SK-N-SH (cell line): ENCODE measurements at regions not wholly inside any gene's neighbourhood (a gene's known extent, or its start where the extent isn't known, plus 50 kb on each side); places are given as distances from the start of the nearest gene placed in this dataset.

Source experiments
- CTCF ChIA-PET: fragments of 300-600, 350-600 bp; formaldehyde crosslinking; extraction: SDS; loops from one replicate; lab custom pipeline; 2021; lab: Yijun Ruan, JAX
- POLR2A ChIA-PET: fragments of 350-600 bp; sonication (Branson Sonifier 250); formaldehyde crosslinking; extraction: SDS; loops from one replicate; lab custom pipeline; 2020; ENCODE audit warnings: antibody characterized with exemption, inconsistent platforms; lab: Yijun Ruan, JAX
- DNase-seq: peaks from one replicate; pipeline ENCODE4 v3.0.0; 2012
- H2AFZ ChIP-seq: fragments of 200-600 bp; sonication (generic); 2 replicates; pipeline ENCODE4 v1.8.1; 2016; ENCODE audit warnings: antibody characterized with exemption, mild to moderate bottlenecking, low read depth
- H3F3A ChIP-seq: fragments of 200-600 bp; sonication (generic); replicated peaks from 2 replicates; pipeline ENCODE3; 2016; ENCODE audit warnings: antibody characterized with exemption, mild to moderate bottlenecking; ENCODE audit not compliant: insufficient read depth
- H3K27ac ChIP-seq, 2 experiments: fragments of 200-500 bp in 1 of 2; fragments of 200-600 bp in 1 of 2; sonication (Bioruptor generic) in 1 of 2; sonication (generic), shearing (Covaris generic) in 1 of 2; 2 replicates each; pipeline versions ENCODE4 v1.5.1 to v1.6.1; 2014 to 2016; ENCODE audit warnings: low read depth in 2 of 2, inconsistent platforms in 1 of 2, low read length in 1 of 2, mild to moderate bottlenecking in 1 of 2, mixed read lengths in 1 of 2
- H3K27me3 ChIP-seq: fragments of 200-600 bp; sonication (generic), shearing (Covaris generic); 2 replicates; pipeline ENCODE4 v1.6.1; 2016; ENCODE audit warnings: mixed run types; ENCODE audit not compliant: insufficient read depth
- H3K36me3 ChIP-seq, 2 experiments: fragments of 200-500 bp in 1 of 2; fragments of 200-600 bp in 1 of 2; sonication (Bioruptor generic) in 1 of 2; sonication (generic) in 1 of 2; replicated peaks in 1 of 2; 2 replicates each; pipeline versions ENCODE3 to v1.5.1; 2014 to 2016; ENCODE audit warnings: low read length in 1 of 2, mild to moderate bottlenecking in 1 of 2; ENCODE audit not compliant: insufficient read depth in 2 of 2, control insufficient read depth in 1 of 2
- H3K4me1 ChIP-seq, 2 experiments: fragments of 200-500 bp in 1 of 2; fragments of 200-600 bp in 1 of 2; sonication (Bioruptor generic) in 1 of 2; sonication (generic), shearing (Covaris generic) in 1 of 2; 2 replicates each; pipeline versions ENCODE4 v1.5.1 to v1.6.1; 2014 to 2016; ENCODE audit warnings: low read depth in 1 of 2, low read length in 1 of 2, mixed run types in 1 of 2; ENCODE audit not compliant: insufficient read depth in 2 of 2, control insufficient read depth in 1 of 2
- H3K4me2 ChIP-seq: fragments of 200-600 bp; sonication (generic), shearing (Covaris generic); 2 replicates; pipeline ENCODE4 v1.6.1; 2017; ENCODE audit warnings: mixed run types
- H3K4me3 ChIP-seq, 2 experiments: fragments of 200-500 bp in 1 of 2; fragments of 200-600 bp in 1 of 2; sonication (Bioruptor generic) in 1 of 2; sonication (generic), shearing (Covaris generic) in 1 of 2; 2 replicates each; pipeline versions ENCODE4 v1.5.1 to v1.8.1; 2014 to 2016; ENCODE audit warnings: low read depth in 2 of 2, inconsistent platforms in 1 of 2, low read length in 1 of 2, mild to moderate bottlenecking in 1 of 2, mixed read lengths in 1 of 2, moderate library complexity in 1 of 2
- H3K79me2 ChIP-seq: fragments of 200-600 bp; sonication (generic); 2 replicates; pipeline ENCODE4 v1.8.1; 2017; ENCODE audit warnings: mild to moderate bottlenecking; ENCODE audit not compliant: insufficient read depth
- H3K9ac ChIP-seq: fragments of 200-600 bp; sonication (generic); 2 replicates; pipeline ENCODE4 v1.6.1; 2017; ENCODE audit warnings: mixed run types
- H3K9me2 ChIP-seq: fragments of 200-600 bp; sonication (generic); 2 replicates; pipeline ENCODE4 v1.6.1; 2017; ENCODE audit warnings: mixed run types
- H3K9me3 ChIP-seq: fragments of 200-600 bp; sonication (generic); 2 replicates; pipeline ENCODE4 v1.6.1; 2017; ENCODE audit warnings: mixed run types, mild to moderate bottlenecking, moderate library complexity
- H4K20me1 ChIP-seq: fragments of 200-600 bp; sonication (generic); 2 replicates; pipeline ENCODE4 v1.6.1; 2017; ENCODE audit warnings: mild to moderate bottlenecking, mixed run types; ENCODE audit not compliant: insufficient read depth
- CHD2 ChIP-seq: fragments of 150-350 bp; IDR thresholded peaks from 2 replicates; pipeline ENCODE4 v1.6.1; 2018; ENCODE audit warnings: low read length; ENCODE audit not compliant: partially characterized antibody
- CTCF ChIP-seq: fragments of 200-600 bp; sonication (generic); IDR thresholded peaks from 2 replicates; pipeline ENCODE4 v1.6.1; 2017; ENCODE audit warnings: antibody characterized with exemption, mild to moderate bottlenecking, moderate library complexity
- EZH2phosphoT487 ChIP-seq: fragments of 200-600 bp; sonication (generic); IDR thresholded peaks from 2 replicates; pipeline ENCODE4 v1.6.1; 2017; ENCODE audit warnings: low read depth, mixed run types, mild to moderate bottlenecking, antibody characterized with exemption, moderate library complexity, borderline replicate concordance
- FOSL2 ChIP-seq: IDR thresholded peaks from 2 replicates; pipeline ENCODE4 v1.4.0; 2012; ENCODE audit warnings: low read depth, mild to moderate bottlenecking, moderate library complexity, borderline replicate concordance
- FOXM1 ChIP-seq: IDR thresholded peaks from 2 replicates; pipeline ENCODE4 v1.4.0; 2012; ENCODE audit warnings: low read depth, mild to moderate bottlenecking
- GABPA ChIP-seq: IDR thresholded peaks from 2 replicates; pipeline ENCODE4 v1.4.0; 2012; ENCODE audit warnings: low read depth, mild to moderate bottlenecking
- GATA2 ChIP-seq: sonication (generic); formaldehyde crosslinking; IDR thresholded peaks from 2 replicates; pipeline ENCODE4 v1.5.0; 2020; ENCODE audit warnings: mild to moderate bottlenecking, missing genetic modification reagents
- MAX ChIP-seq: IDR thresholded peaks from 2 replicates; pipeline ENCODE4 v1.4.0; 2012; ENCODE audit warnings: low read depth
- NFIC ChIP-seq: IDR thresholded peaks from 2 replicates; pipeline ENCODE4 v1.4.0; 2012; ENCODE audit warnings: borderline replicate concordance
- NRF1 ChIP-seq: IDR thresholded peaks from 2 replicates; pipeline ENCODE4 v1.6.1; 2012; ENCODE audit warnings: low read depth, mild to moderate bottlenecking, low read length
- PBX3 ChIP-seq: IDR thresholded peaks from 2 replicates; pipeline ENCODE4; 2012
- POLR2AphosphoS5 ChIP-seq: IDR thresholded peaks from 2 replicates; pipeline ENCODE4 v1.6.1; 2012; ENCODE audit warnings: low read depth, low read length
- RAD21 ChIP-seq: IDR thresholded peaks from 2 replicates; pipeline ENCODE4 v1.6.1; 2012; ENCODE audit warnings: mild to moderate bottlenecking, low read length
- RFX5 ChIP-seq: IDR thresholded peaks from 2 replicates; pipeline ENCODE4 v1.6.1; 2012; ENCODE audit warnings: mild to moderate bottlenecking, improper control_type of control experiment, low read length
- SIN3A ChIP-seq: IDR thresholded peaks from 2 replicates; pipeline ENCODE4 v1.6.1; 2012; ENCODE audit warnings: low read depth, mild to moderate bottlenecking, low read length, moderate library complexity, borderline replicate concordance
- TAF1 ChIP-seq: IDR thresholded peaks from 2 replicates; pipeline ENCODE4 v1.6.1; 2012; ENCODE audit warnings: low read depth, mild to moderate bottlenecking, low read length, moderate library complexity, borderline replicate concordance
- TEAD4 ChIP-seq: IDR thresholded peaks from 2 replicates; pipeline ENCODE4 v1.4.0; 2012; ENCODE audit warnings: mild to moderate bottlenecking, borderline replicate concordance; ENCODE audit not compliant: insufficient read depth
- USF2 ChIP-seq: fragments of 150-350 bp; IDR thresholded peaks from 2 replicates; pipeline ENCODE4 v1.6.1; 2017; ENCODE audit warnings: antibody characterized with exemption, low read length, low read depth, borderline replicate concordance
- YY1 ChIP-seq: IDR thresholded peaks from 2 replicates; pipeline ENCODE4 v1.4.0; 2012; ENCODE audit warnings: low read depth, mild to moderate bottlenecking
- ZBTB33 ChIP-seq: IDR thresholded peaks from 2 replicates; pipeline ENCODE4 v1.4.0; 2012; ENCODE audit warnings: low read depth, borderline replicate concordance
- whole genome bisulfite sequencing: methylation state at CpG from one replicate; pipeline ENCODE4 v1.1.6; 2017; ENCODE audit warnings: low lambda C conversion rate; 5-methylcytosine and 5-hydroxymethylcytosine counted together

GRCh38 chr1:191305370-191305769 is 827.7 kb upstream of the BRINP3 start:
- 4% methylated on average over 1 of the region's 1 CpG for WGBS
- H3K4me1 ChIP-seq, result no peaks in the 10 kb centered on the region
- no peak overlapping the region for H3K4me3 ChIP-seq
- no peak for DNase-seq
- H3K27me3 ChIP-seq, result no peaks in the 10 kb centered on the region
- TF ChIP-seq RFX5 (no peak), GABPA (no peak), TAF1 (no peak), NRF1 (no peak), USF2 (no peak), PBX3 (no peak), TEAD4 (no peak), MAX (no peak), POLR2AphosphoS5 (no peak), YY1 (no peak), NFIC (no peak), RAD21 (no peak), GATA2 (CRISPR knock-in tag) (no peak), FOSL2 (no peak), CHD2 (no peak), ZBTB33 (no peak), SIN3A (no peak), EZH2phosphoT487 (no peak), FOXM1 (no peak), CTCF (no peak)
- ChIA-PET CTCF (no interaction called here), POLR2A (no interaction called here)
- H3K36me3 ChIP-seq, result no peaks in the 10 kb centered on the region
- H3K79me2 ChIP-seq, result no peaks in the 10 kb centered on the region
- no peak overlapping the region for H3K9ac ChIP-seq
- H3K9me2 ChIP-seq, result no peaks in the 10 kb centered on the region
- no peak overlapping the region for H3K27ac ChIP-seq
- no peaks in the 10 kb centered on the region for H3K9me3 ChIP-seq
- no peaks in the 10 kb centered on the region for H4K20me1 ChIP-seq
- H3K4me2 ChIP-seq, result no peak overlapping the region
- H3F3A ChIP-seq, result no peaks in the 10 kb centered on the region
- H2AFZ ChIP-seq, result no peak overlapping the region
